Endothelial cell of umbilical vein (primary cell): ENCODE measurements at regions not wholly inside any gene's neighbourhood (a gene's known extent, or its start where the extent isn't known, plus 50 kb on each side); places are given as distances from the start of the nearest gene placed in this dataset.

Experiments used
- BruUV-seq: library from RNA; stranded (reverse); fragments of 400-500 nt; replicated peaks from 2 replicates; lab custom pipeline; 2021; lab: Mats Ljungman, UMichigan
- CTCF ChIA-PET: fragments of 300-600, 350-600 bp; sonication (Branson Sonifier 250); formaldehyde crosslinking; loops from one replicate; lab custom pipeline; 2021; ENCODE audit warnings: antibody characterized with exemption, inconsistent platforms; lab: Charles Lee
- POLR2A ChIA-PET: fragments of 300-600, 350-600 bp; sonication (Branson Sonifier 250); formaldehyde crosslinking; loops from one replicate; lab custom pipeline; 2021; ENCODE audit warnings: antibody characterized with exemption, inconsistent platforms; lab: Charles Lee
- DNase-seq: peaks from one replicate; pipeline ENCODE4 v3.0.0-alpha.2; 2011; ENCODE audit warnings: low read depth, low spot score
- FAIRE-seq: peaks from 2 replicates; lab custom pipeline; 2011; peaks lifted over from hg19 to GRCh38; lab: Jason Lieb, UNC
- H2AFZ ChIP-seq: 2 replicates; pipeline ENCODE4 v1.6.0; 2012; ENCODE audit warnings: low read depth, low read length, control low read depth, inconsistent platforms
- H3K27ac ChIP-seq: 2 replicates; pipeline ENCODE4 v1.5.1; 2011; ENCODE audit warnings: low read depth, mild to moderate bottlenecking, control low read depth, low read length, moderate library complexity; ENCODE audit not compliant: insufficient read depth
- H3K27me3 ChIP-seq, 2 experiments: 2 replicates each; pipeline versions ENCODE4 v1.6.0 to v1.6.1; 2011; ENCODE audit warnings: low read length in 2 of 2, mixed read lengths in 1 of 2; ENCODE audit not compliant: control insufficient read depth in 2 of 2, insufficient read depth in 2 of 2
- H3K36me3 ChIP-seq, 2 experiments: 2 replicates in 1 of 2; 3 replicates in 1 of 2; pipeline ENCODE4 v1.5.1; 2011; ENCODE audit warnings: low read length in 2 of 2, mild to moderate bottlenecking in 1 of 2, moderate library complexity in 1 of 2; ENCODE audit not compliant: control insufficient read depth in 2 of 2, insufficient read depth in 2 of 2; ENCODE audit errors: extremely low read depth in 1 of 2
- H3K4me1 ChIP-seq: 3 replicates; pipeline ENCODE4 v1.5.1; 2011; ENCODE audit warnings: mild to moderate bottlenecking, low read length; ENCODE audit not compliant: control insufficient read depth, insufficient read depth; ENCODE audit errors: extremely low read depth
- H3K4me2 ChIP-seq: 2 replicates; pipeline ENCODE4 v1.6.1; 2011; ENCODE audit warnings: low read length, control low read depth, mixed read lengths; ENCODE audit not compliant: insufficient read depth
- H3K4me3 ChIP-seq, 3 experiments: fragments of 200-600 bp in 1 of 3; sonication (generic), shearing (Covaris generic) in 1 of 3; replicated peaks in 1 of 3; 2 replicates each; pipeline ENCODE4 v1.5.1; 2011 to 2016; ENCODE audit warnings: control low read depth in 3 of 3, low read length in 3 of 3, mild to moderate bottlenecking in 2 of 3, inconsistent platforms in 1 of 3, low read depth in 1 of 3, moderate library complexity in 1 of 3; ENCODE audit not compliant: insufficient read depth in 1 of 3
- H3K79me2 ChIP-seq: 2 replicates; pipeline ENCODE4 v1.6.0; 2012; ENCODE audit warnings: low read length, inconsistent platforms; ENCODE audit not compliant: control insufficient read depth, insufficient read depth
- H3K9ac ChIP-seq: replicated peaks from 2 replicates; pipeline ENCODE3; 2011; ENCODE audit warnings: low read length, control low read depth; ENCODE audit not compliant: insufficient read depth; ENCODE audit errors: extremely low read depth
- H3K9me1 ChIP-seq: replicated peaks from 3 replicates; pipeline ENCODE4 v1.6.0; 2011; ENCODE audit warnings: mild to moderate bottlenecking, low read length; ENCODE audit not compliant: control insufficient read depth, insufficient read depth; ENCODE audit errors: extremely low read depth
- H3K9me3 ChIP-seq: replicated peaks from 2 replicates; pipeline ENCODE4 v1.5.1; 2012; ENCODE audit warnings: low read length, inconsistent platforms; ENCODE audit not compliant: control insufficient read depth, insufficient read depth
- H4K20me1 ChIP-seq: replicated peaks from 2 replicates; pipeline ENCODE3; 2011; ENCODE audit warnings: mild to moderate bottlenecking, low read length; ENCODE audit not compliant: control insufficient read depth, insufficient read depth; ENCODE audit errors: extremely low read depth
- CTCF ChIP-seq, 2 donors: IDR thresholded peaks; 1 replicate in 1 of 2; 2 replicates in 1 of 2; pipeline ENCODE4 v1.5.1; 2011; ENCODE audit warnings: low read length in 2 of 2, mild to moderate bottlenecking in 2 of 2, moderate library complexity in 2 of 2, control low read depth in 1 of 2, inconsistent platforms in 1 of 2, low read depth in 1 of 2; ENCODE audit not compliant: insufficient read depth in 1 of 2; ENCODE audit errors: extremely low read depth in 1 of 2
- EZH2 ChIP-seq: IDR thresholded peaks from 2 replicates; pipeline ENCODE4 v1.6.1; 2012; ENCODE audit warnings: borderline replicate concordance, low read depth, mild to moderate bottlenecking, moderate library complexity, low read length, inconsistent platforms; ENCODE audit not compliant: severe bottlenecking
- FOS ChIP-seq: IDR thresholded peaks from 2 replicates; pipeline ENCODE4 v1.6.1; 2011; ENCODE audit warnings: mild to moderate bottlenecking, low read length, moderate library complexity, borderline replicate concordance; ENCODE audit not compliant: insufficient read depth
- GATA2 ChIP-seq: IDR thresholded peaks from 2 replicates; pipeline ENCODE4 v1.7.0; 2011; ENCODE audit warnings: low read depth, mild to moderate bottlenecking, moderate library complexity, mixed read lengths, low read length; ENCODE audit not compliant: insufficient read length, insufficient read depth
- JUN ChIP-seq: IDR thresholded peaks from 2 replicates; pipeline ENCODE4 v1.6.1; 2011; ENCODE audit warnings: borderline replicate concordance, low read depth; ENCODE audit not compliant: insufficient read length, insufficient read depth
- MAX ChIP-seq: IDR thresholded peaks from 2 replicates; pipeline ENCODE4 v1.6.1; 2011; ENCODE audit not compliant: insufficient read depth, insufficient read length
- MYC ChIP-seq: IDR thresholded peaks from one replicate; pipeline ENCODE4 v1.6.1; 2011; ENCODE audit warnings: mild to moderate bottlenecking, low read depth, low read length
- POLR2A ChIP-seq: IDR thresholded peaks from 2 replicates; pipeline ENCODE4 v1.6.1; 2012; ENCODE audit warnings: low read depth, mild to moderate bottlenecking, control low read depth, low read length
- POLR2AphosphoS5 ChIP-seq: IDR thresholded peaks from 2 replicates; pipeline ENCODE4 v1.6.1; 2012; ENCODE audit warnings: low read depth, mild to moderate bottlenecking, control low read depth, low read length, moderate library complexity; ENCODE audit not compliant: insufficient read depth
- dilution Hi-C: fragments of 300-500 bp; cut with MboI; formaldehyde crosslinking; loops from one replicate; pipeline ENCODE4 v1.15.0; 2019; ENCODE audit warnings: low sequenced_read_pairs; ENCODE audit not compliant: extremely low pct_ligation_motif_present
- intact Hi-C: fragments of 100-400 bp; cut with micrococcal nuclease; formaldehyde crosslinking; loops from one replicate; pipeline ENCODE4 v1.10.0; 2022

GRCh38 chr5:63401436-63402046, 560.7 kb downstream of the HTR1A start:
- no peak for TF ChIP-seq MYC
- TF ChIP-seq CTCF (IDR thresholded peaks at IDR 0.05; ENCODE audit: extremely low read depth in 1 of 2, insufficient read depth in 1 of 2, low read depth in 1 of 2, low read length in 2 of 2), result peak; percentile 62 to 63
- H3K4me1 ChIP-seq, result no peaks in the 10 kb centered on the region
- intact Hi-C loops, result loop anchor here (1.0 to 5.0 kb wide), 4 partner anchors 275 to 959 kb away; no protein-coding TSS in a partner anchor
- no peaks in the 10 kb centered on the region for H3K9me3 ChIP-seq
- no peaks in the 10 kb centered on the region for H4K20me1 ChIP-seq
- peak; percentile 44 for DNase-seq
- no peak overlapping the region for H3K27ac ChIP-seq
- dilution Hi-C loops, result no loop called here
- H3K79me2 ChIP-seq, result no peaks in the 10 kb centered on the region
- ChIA-PET POLR2A (no interaction called here), CTCF (interaction anchor here (0.6 to 1.0 kb wide), 8 partner anchors 8 to 1211 kb away, joined by 3 to 8 read pairs (median 4); no protein-coding TSS in a partner anchor)
- no peak overlapping the region for H2AFZ ChIP-seq
- no peak for FAIRE-seq
- no TSS peak for BruUV-seq
- no peak overlapping the region for H3K9ac ChIP-seq
- H3K4me2 ChIP-seq, result no peak overlapping the region
- no peak overlapping the region for H3K4me3 ChIP-seq
- no peaks in the 10 kb centered on the region for H3K9me1 ChIP-seq
- H3K27me3 ChIP-seq, result no peaks in the 10 kb centered on the region
- H3K36me3 ChIP-seq, result no peaks in the 10 kb centered on the region

- Histone ChIP-seq H3K9me3 (no peaks in the 10 kb centered on the region), H3K4me3 (no peak overlapping the region), H3K79me2 (no peaks in the 10 kb centered on the region), H3K9ac (no peak overlapping the region), H3K27me3 (no peaks in the 10 kb centered on the region), H3K27ac (no peak overlapping the region), H3K9me1 (no peaks in the 10 kb centered on the region), H3K4me1 (no peaks in the 10 kb centered on the region), H3K36me3 (no peaks in the 10 kb centered on the region), H2AFZ (no peak overlapping the region), H3K4me2 (no peak overlapping the region), H4K20me1 (no peaks in the 10 kb centered on the region)
- no peak for TF ChIP-seq EZH2
- no peak for TF ChIP-seq MAX
- TF ChIP-seq MYC, result no peak
- no peak for TF ChIP-seq FOS
- TF ChIP-seq CTCF (IDR thresholded peaks at IDR 0.05; ENCODE audit: extremely low read depth in 1 of 2, insufficient read depth in 1 of 2, low read depth in 1 of 2, low read length in 2 of 2), result no peak
- no peak for TF ChIP-seq POLR2AphosphoS5
- no peak for TF ChIP-seq POLR2A
- no peak for TF ChIP-seq GATA2
- TF ChIP-seq JUN, result no peak
- intact Hi-C loops, result loop anchor here (2.0 to 5.0 kb wide), 3 partner anchors 273 to 958 kb away; no protein-coding TSS in a partner anchor
- dilution Hi-C loops, result no loop called here
- CTCF ChIA-PET, result no interaction called here
- POLR2A ChIA-PET, result no interaction called here
- FAIRE-seq (no peak), DNase-seq (no peak)
- no TSS peak for BruUV-seq
These were observed 562.2 kb downstream of the HTR1A start for GRCh38 chr5:63400079-63400478.
